Lower lobe of right lung (tissue), 2 donors: ENCODE measurements at regions not wholly inside any gene's neighbourhood (a gene's known extent, or its start where the extent isn't known, plus 50 kb on each side); places are given as distances from the start of the nearest gene placed in this dataset.
"Not testable (repeated sequence)": the region's sequence is repeated elsewhere in the genome, so short reads cannot be mapped to it uniquely, and the experiment has no call there.

Experiments
- ATAC-seq, 2 donors: fragments of 200-7000 bp; cut with Tn5 transposase; one replicate each; pipeline ENCODE4 v1.9.1; 2020 to 2022; ENCODE audit warnings: mild to moderate bottlenecking in 2 of 2, moderate library complexity in 2 of 2
- DNase-seq: peaks from one replicate; pipeline ENCODE4 v3.0.0-alpha.2; 2020
- H3K27ac ChIP-seq: fragments of 200-600 bp; one replicate; pipeline ENCODE4 v1.8.0; 2022
- H3K27me3 ChIP-seq: fragments of 200-600 bp; one replicate; pipeline ENCODE4 v1.8.0; 2022; ENCODE audit warnings: low read depth
- H3K36me3 ChIP-seq: fragments of 200-600 bp; one replicate; pipeline ENCODE4 v1.8.0; 2022; ENCODE audit warnings: mild to moderate bottlenecking
- H3K4me1 ChIP-seq: fragments of 200-600 bp; one replicate; pipeline ENCODE4 v1.8.0; 2022
- H3K4me3 ChIP-seq: fragments of 200-600 bp; one replicate; pipeline ENCODE4 v1.8.0; 2022; ENCODE audit warnings: mild to moderate bottlenecking
- H3K9me3 ChIP-seq: fragments of 200-600 bp; one replicate; pipeline ENCODE4 v1.8.0; 2022
- CTCF ChIP-seq: fragments of 200-600 bp; IDR thresholded peaks from one replicate; pipeline ENCODE4 v1.8.0; 2022; ENCODE audit warnings: antibody characterized with exemption, mild to moderate bottlenecking
- intact Hi-C: fragments of 100-400 bp; cut with DNase I; formaldehyde crosslinking; loops from one replicate; pipeline ENCODE4 v1.11.0; 2022
- donor health status: DM: no; HTN: yes; CAD: no; lungs with severe emphysema.

GRCh38 chr17:77620282-77620681 lies 338.2 kb upstream of the TNRC6C start:
- no peaks in the 10 kb centered on the region for H3K9me3 ChIP-seq
- H3K4me3 ChIP-seq = no peak overlapping the region
- H3K4me1 ChIP-seq = peaks cover 8% of the 10 kb centered on the region
- no peak for ATAC-seq
- no peak overlapping the region for H3K27ac ChIP-seq
- no peaks in the 10 kb centered on the region for H3K36me3 ChIP-seq
- TF ChIP-seq CTCF = no peak
- no peaks in the 10 kb centered on the region for H3K27me3 ChIP-seq
- intact Hi-C loops = no loop called here
- no peak for DNase-seq

- DNase-seq, intact Hi-C loops, H3K4me3 ChIP-seq, H3K36me3 ChIP-seq, H3K27ac ChIP-seq, H3K27me3 ChIP-seq, ATAC-seq, H3K4me1 ChIP-seq, H3K9me3 ChIP-seq: not testable (repeated sequence)
These were observed 336.4 kb upstream of the TNRC6C start for GRCh38 chr17:77622084-77622483.

- H3K4me3 ChIP-seq = no peak overlapping the region
- DNase-seq = no peak
- no peak for TF ChIP-seq CTCF
- intact Hi-C loops = no loop called here
- no peaks in the 10 kb centered on the region for H3K36me3 ChIP-seq
- no peaks in the 10 kb centered on the region for H3K4me1 ChIP-seq
- H3K9me3 ChIP-seq = peaks cover 7% of the 10 kb centered on the region
- no peak for ATAC-seq
- H3K27ac ChIP-seq = no peak overlapping the region
- no peaks in the 10 kb centered on the region for H3K27me3 ChIP-seq
These were observed 335.9 kb upstream of the TNRC6C start for GRCh38 chr17:77622647-77623046.

GRCh38 chr17:77623321-77623720 lies 335.2 kb upstream of the TNRC6C start:
- ATAC-seq, H3K4me1 ChIP-seq, H3K4me3 ChIP-seq, H3K36me3 ChIP-seq, DNase-seq, H3K27ac ChIP-seq, intact Hi-C loops, H3K9me3 ChIP-seq, H3K27me3 ChIP-seq: not testable (repeated sequence)

- ATAC-seq (no peak), DNase-seq (no peak)
- Histone ChIP-seq H3K27ac (no peak overlapping the region), H3K9me3 (peaks cover 7% of the 10 kb centered on the region), H3K4me1 (no peaks in the 10 kb centered on the region), H3K27me3 (no peaks in the 10 kb centered on the region), H3K36me3 (no peaks in the 10 kb centered on the region), H3K4me3 (no peak overlapping the region)
- no peak for TF ChIP-seq CTCF
- intact Hi-C loops = no loop called here
These were observed 330.5 kb upstream of the TNRC6C start for GRCh38 chr17:77628035-77628434.

GRCh38 chr17:77629284-77629683 lies 329.2 kb upstream of the TNRC6C start:
- H3K27ac ChIP-seq, intact Hi-C loops, H3K4me3 ChIP-seq, H3K36me3 ChIP-seq, DNase-seq, H3K27me3 ChIP-seq, H3K9me3 ChIP-seq, H3K4me1 ChIP-seq, ATAC-seq: not testable (repeated sequence)

- Histone ChIP-seq H3K4me1 (no peaks in the 10 kb centered on the region), H3K27ac (no peak overlapping the region)
- intact Hi-C loops = no loop called here
These were observed 327.2 kb upstream of the TNRC6C start for GRCh38 chr17:77631307-77631706.

More at GRCh38 chr17:77631307-77631706, 327.2 kb upstream of the TNRC6C start:
- DNase-seq = no peak
- no peak overlapping the region for H3K4me3 ChIP-seq
- no peaks in the 10 kb centered on the region for H3K36me3 ChIP-seq
- no peak for TF ChIP-seq CTCF
- H3K27me3 ChIP-seq = no peaks in the 10 kb centered on the region
- H3K9me3 ChIP-seq = peaks cover 7% of the 10 kb centered on the region
- no peak for ATAC-seq
